Sigmoid colon (tissue), 6 donors: ENCODE measurements at regions not wholly inside any gene's neighbourhood (a gene's known extent, or its start where the extent isn't known, plus 50 kb on each side); places are given as distances from the start of the nearest gene placed in this dataset.
"Not testable (repeated sequence)": the region's sequence is repeated elsewhere in the genome, so short reads cannot be mapped to it uniquely, and the experiment has no call there.

Experiments used
- DNase-seq: peaks from one replicate; pipeline ENCODE4 v3.0.0-alpha.2; 2019
- H3K27ac ChIP-seq, 4 donors: fragments of 200-600 bp; sonication (generic); one replicate each; pipeline ENCODE4 v1.5.1; 2016 to 2019; ENCODE audit warnings: mild to moderate bottlenecking in 1 of 4
- H3K27me3 ChIP-seq, 3 donors: fragments of 200-600 bp; sonication (generic); one replicate each; pipeline ENCODE4 v1.5.1; 2019; ENCODE audit warnings: mild to moderate bottlenecking in 1 of 3
- H3K36me3 ChIP-seq, 4 donors: fragments of 200-600 bp; sonication (generic); one replicate each; pipeline ENCODE4 v1.5.1; 2016 to 2019
- H3K4me1 ChIP-seq, 4 donors: fragments of 200-600 bp; sonication (generic); one replicate each; pipeline ENCODE4 v1.5.1; 2017 to 2019
- H3K4me3 ChIP-seq, 4 donors: fragments of 200-600 bp; sonication (generic); one replicate each; pipeline ENCODE4 v1.5.1; 2017 to 2019; ENCODE audit warnings: mild to moderate bottlenecking in 2 of 4, moderate library complexity in 1 of 4
- H3K9me3 ChIP-seq, 4 donors: fragments of 200-600 bp in 3 of 4; sonication (generic) in 3 of 4; one replicate each; pipeline versions ENCODE4 v1.5.1 to v1.6.1; 2013 to 2019
- EP300 ChIP-seq, 4 donors: sonication (generic); formaldehyde crosslinking; IDR thresholded peaks; one replicate each; pipeline ENCODE4 v1.6.1; 2017; ENCODE audit warnings: antibody characterized with exemption in 4 of 4
- POLR2A ChIP-seq, 2 donors: fragments of 450-650 bp; IDR thresholded peaks; one replicate each; pipeline ENCODE4 v1.6.1; 2016; ENCODE audit warnings: antibody characterized with exemption in 2 of 2, mild to moderate bottlenecking in 2 of 2, moderate library complexity in 2 of 2
- POLR2AphosphoS5 ChIP-seq, 4 donors: sonication (generic); formaldehyde crosslinking; IDR thresholded peaks; one replicate each; pipeline ENCODE4 v1.6.1; 2017; ENCODE audit warnings: antibody characterized with exemption in 4 of 4
- WGBS, 2 donors: extraction: QIAGEN DNeasy Blood & Tissue Kit; methylation state at CpG; one replicate each; pipeline ENCODE4 v1.1.7; 2013; 5-methylcytosine and 5-hydroxymethylcytosine counted together
- intact Hi-C: fragments of 100-400 bp; cut with DNase I; formaldehyde crosslinking; loops from one replicate; pipeline ENCODE4 v1.15.1; 2023
- TF ChIP-seq, protein P1 (sequence below), 4 experiments: fragments of 450-650 bp in 3 of 4; fragments of 200-600 bp in 1 of 4; IDR thresholded peaks; one replicate each; pipeline ENCODE4 v1.5.1; 2016 to 2019; ENCODE audit warnings: antibody characterized with exemption in 4 of 4, mild to moderate bottlenecking in 3 of 4, moderate library complexity in 2 of 4
- donor health status: healthy with polysubstance abuse.
- donor health status: healthy.

DNA sequence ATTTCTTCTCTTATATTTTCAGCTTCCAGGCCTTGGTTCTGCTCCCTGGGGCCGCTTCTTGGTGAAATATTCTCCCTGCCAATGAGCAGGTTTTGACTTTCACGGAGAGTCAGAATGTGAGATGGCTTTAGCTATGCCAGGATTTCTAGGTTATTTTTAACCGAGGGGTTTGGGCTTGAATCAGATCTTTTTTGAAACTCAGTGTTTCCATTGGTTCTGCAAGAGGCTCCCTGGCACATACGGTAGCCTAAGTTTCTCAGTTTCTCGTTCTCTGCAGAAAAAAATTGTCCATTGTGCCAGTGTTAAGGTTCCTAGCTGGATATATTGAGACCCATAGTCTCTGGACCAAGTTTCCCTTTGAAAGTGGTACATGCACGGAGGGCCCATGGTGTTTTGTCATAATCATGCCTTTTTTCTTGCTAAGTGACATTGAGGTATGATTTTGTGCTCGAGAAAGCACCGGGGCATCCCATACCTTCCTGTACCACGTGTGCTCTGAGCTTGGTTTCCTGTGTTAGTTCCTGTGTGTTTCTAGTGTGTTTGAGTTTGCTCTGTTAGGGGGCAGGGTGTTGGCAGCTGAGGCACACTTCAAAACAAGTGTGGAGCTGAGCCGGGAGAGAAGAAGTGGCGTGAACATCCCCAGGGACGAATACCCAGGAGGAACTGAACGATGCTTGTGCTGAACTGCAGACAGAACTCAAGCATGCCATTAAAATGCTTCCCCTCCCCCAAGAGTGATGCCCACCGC, 127.2 kb downstream of the HS3ST3B1 start:
- no peak overlapping the region for H3K27ac ChIP-seq
- intact Hi-C loops: no loop called here
- H3K4me1 ChIP-seq: no peaks in the 10 kb centered on the region
- no peak for DNase-seq
- TF ChIP-seq POLR2AphosphoS5 (IDR thresholded peaks at IDR 0.05): no peak
- TF ChIP-seq POLR2A (IDR thresholded peaks at IDR 0.05): no peak
- TF ChIP-seq EP300 (IDR thresholded peaks at IDR 0.05): no peak
- TF ChIP-seq, protein P1, sequence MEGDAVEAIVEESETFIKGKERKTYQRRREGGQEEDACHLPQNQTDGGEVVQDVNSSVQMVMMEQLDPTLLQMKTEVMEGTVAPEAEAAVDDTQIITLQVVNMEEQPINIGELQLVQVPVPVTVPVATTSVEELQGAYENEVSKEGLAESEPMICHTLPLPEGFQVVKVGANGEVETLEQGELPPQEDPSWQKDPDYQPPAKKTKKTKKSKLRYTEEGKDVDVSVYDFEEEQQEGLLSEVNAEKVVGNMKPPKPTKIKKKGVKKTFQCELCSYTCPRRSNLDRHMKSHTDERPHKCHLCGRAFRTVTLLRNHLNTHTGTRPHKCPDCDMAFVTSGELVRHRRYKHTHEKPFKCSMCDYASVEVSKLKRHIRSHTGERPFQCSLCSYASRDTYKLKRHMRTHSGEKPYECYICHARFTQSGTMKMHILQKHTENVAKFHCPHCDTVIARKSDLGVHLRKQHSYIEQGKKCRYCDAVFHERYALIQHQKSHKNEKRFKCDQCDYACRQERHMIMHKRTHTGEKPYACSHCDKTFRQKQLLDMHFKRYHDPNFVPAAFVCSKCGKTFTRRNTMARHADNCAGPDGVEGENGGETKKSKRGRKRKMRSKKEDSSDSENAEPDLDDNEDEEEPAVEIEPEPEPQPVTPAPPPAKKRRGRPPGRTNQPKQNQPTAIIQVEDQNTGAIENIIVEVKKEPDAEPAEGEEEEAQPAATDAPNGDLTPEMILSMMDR (IDR thresholded peaks at IDR 0.05): no peak
- H3K4me3 ChIP-seq: no peak overlapping the region
- H3K36me3 ChIP-seq: no peaks in the 10 kb centered on the region
- no peaks in the 10 kb centered on the region for H3K9me3 ChIP-seq
- H3K27me3 ChIP-seq: no peaks in the 10 kb centered on the region
- 33 to 63% methylated on average over 14 of the region's 14 CpGs for WGBS, 2 donors

DNA sequence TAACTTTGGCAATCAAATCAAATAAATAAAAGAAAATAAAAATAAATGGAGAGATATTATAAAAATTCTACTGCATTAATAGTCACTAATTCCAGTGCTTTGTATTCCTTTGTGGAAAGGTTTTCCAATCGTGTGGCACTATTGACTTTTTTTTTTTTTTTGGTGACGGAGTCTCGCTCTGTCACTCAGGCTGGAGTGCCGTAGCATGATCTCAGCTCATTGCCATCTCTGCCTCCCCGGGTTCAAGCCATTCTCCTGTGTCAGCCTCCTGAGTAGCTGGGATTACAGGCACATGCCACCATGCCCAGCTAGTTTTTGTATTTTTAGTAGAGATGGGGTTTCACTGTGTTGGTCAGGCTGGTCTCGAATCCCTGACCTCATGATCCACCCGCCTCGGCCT, 122.3 kb downstream of the HS3ST3B1 start:
- H3K4me1 ChIP-seq, DNase-seq, H3K27ac ChIP-seq, H3K27me3 ChIP-seq, H3K4me3 ChIP-seq, H3K9me3 ChIP-seq, intact Hi-C loops, H3K36me3 ChIP-seq: not testable (repeated sequence)
- 88 to 92% methylated on average over 8 of the region's 8 CpGs for WGBS, 2 donors

DNA sequence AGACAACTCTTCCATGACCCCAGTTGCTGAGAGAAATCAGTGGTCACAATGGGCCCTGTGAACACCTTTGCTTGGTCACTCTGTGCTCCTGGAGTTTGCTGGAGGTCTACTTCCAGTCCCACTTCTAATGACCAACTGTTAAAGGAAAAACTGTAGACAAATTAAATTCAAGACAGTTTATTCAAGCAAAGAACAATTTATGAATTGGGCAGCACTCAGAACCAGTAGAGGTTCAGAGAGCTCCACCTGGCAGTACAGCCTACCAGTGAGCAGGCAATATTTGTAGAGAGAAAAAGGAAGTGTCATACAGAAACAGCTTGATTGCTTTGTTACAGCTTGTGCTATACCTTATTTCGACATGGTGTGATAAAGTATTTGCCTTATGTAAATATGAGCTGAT, 116.5 kb downstream of the HS3ST3B1 start:
- no peaks in the 10 kb centered on the region for H3K9me3 ChIP-seq
- no peak overlapping the region for H3K4me3 ChIP-seq
- WGBS, 2 donors: 27 to 66% methylated on average over 1 of the region's 1 CpG
- no peak for DNase-seq
- H3K27ac ChIP-seq: no peak overlapping the region
- intact Hi-C loops: no loop called here
- no peaks in the 10 kb centered on the region for H3K27me3 ChIP-seq
- TF ChIP-seq POLR2A (IDR thresholded peaks at IDR 0.05) (no peak), EP300 (IDR thresholded peaks at IDR 0.05) (no peak), POLR2AphosphoS5 (IDR thresholded peaks at IDR 0.05) (no peak)
- TF ChIP-seq, protein P1 (IDR thresholded peaks at IDR 0.05): no peak
- H3K36me3 ChIP-seq: no peaks in the 10 kb centered on the region
- H3K4me1 ChIP-seq: no peaks in the 10 kb centered on the region

DNA sequence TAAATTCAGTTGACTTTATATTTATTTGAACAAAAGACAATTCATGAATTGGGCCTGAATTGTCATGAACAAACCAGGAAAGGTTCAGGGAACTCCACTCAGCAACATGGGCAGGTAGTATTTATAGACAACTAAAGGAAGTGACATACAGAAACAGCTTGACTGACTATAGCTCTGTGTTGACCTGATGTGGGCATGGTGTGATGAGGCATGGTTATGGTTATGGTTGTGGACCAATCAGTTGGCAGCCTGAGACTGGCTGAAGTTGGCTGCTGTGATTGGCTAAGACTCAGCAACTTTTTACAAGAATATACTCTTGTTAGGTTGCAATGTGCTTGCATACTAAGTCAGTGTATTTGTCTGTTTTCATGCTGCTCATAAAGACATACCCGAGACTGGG, 108.4 kb downstream of the HS3ST3B1 start:
- no peaks in the 10 kb centered on the region for H3K36me3 ChIP-seq
- no peak overlapping the region for H3K27ac ChIP-seq
- intact Hi-C loops: no loop called here
- TF ChIP-seq, protein P1 (IDR thresholded peaks at IDR 0.05): no peak
- TF ChIP-seq POLR2AphosphoS5 (IDR thresholded peaks at IDR 0.05) (no peak), EP300 (IDR thresholded peaks at IDR 0.05) (no peak), POLR2A (IDR thresholded peaks at IDR 0.05) (no peak)
- 69 to 88% methylated on average over 1 of the region's 1 CpG for WGBS, 2 donors
- H3K9me3 ChIP-seq: no peaks in the 10 kb centered on the region
- H3K4me3 ChIP-seq: no peak overlapping the region
- no peaks in the 10 kb centered on the region for H3K27me3 ChIP-seq
- H3K4me1 ChIP-seq: no peaks in the 10 kb centered on the region
- DNase-seq: no peak

DNA sequence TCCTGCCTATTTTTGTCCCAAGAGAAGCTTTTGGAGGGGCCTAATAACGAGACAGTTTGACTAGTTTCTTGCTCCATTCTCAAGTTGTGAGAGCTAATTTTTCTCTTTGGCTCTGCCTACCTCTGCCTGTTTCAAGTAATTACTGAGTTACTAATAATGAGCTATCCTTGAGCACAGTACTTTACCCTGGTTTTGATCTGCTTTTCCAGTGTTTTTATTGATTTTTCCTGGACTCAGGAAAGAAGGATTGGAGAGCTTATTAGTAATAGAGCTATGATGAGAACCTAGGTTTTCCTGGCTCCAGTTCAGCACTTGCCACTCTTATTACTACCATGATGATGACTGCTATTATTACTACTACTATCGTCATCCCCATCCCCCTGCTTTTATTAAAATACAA, 106.7 kb downstream of the HS3ST3B1 start:
- H3K27me3 ChIP-seq: no peaks in the 10 kb centered on the region
- H3K27ac ChIP-seq: no peak overlapping the region
- WGBS, 2 donors: 47 to 75% methylated on average over 2 of the region's 2 CpGs
- no peak overlapping the region for H3K4me3 ChIP-seq
- TF ChIP-seq, protein P1 (IDR thresholded peaks at IDR 0.05): no peak
- TF ChIP-seq POLR2A (IDR thresholded peaks at IDR 0.05) (no peak), POLR2AphosphoS5 (IDR thresholded peaks at IDR 0.05) (no peak), EP300 (IDR thresholded peaks at IDR 0.05) (no peak)
- no peaks in the 10 kb centered on the region for H3K36me3 ChIP-seq
- H3K9me3 ChIP-seq: no peaks in the 10 kb centered on the region
- H3K4me1 ChIP-seq: no peaks in the 10 kb centered on the region
- intact Hi-C loops: no loop called here
- DNase-seq: no peak
